K562 (cell line): ENCODE measurements at regions not wholly inside any gene's neighbourhood (a gene's known extent, or its start where the extent isn't known, plus 50 kb on each side); places are given as distances from the start of the nearest gene placed in this dataset.

Experiments
- ATAC-seq: fragments of 200-7000 bp; cut with Tn5 transposase; 3 replicates; pipeline ENCODE4 v1.9.1; 2020; ENCODE audit warnings: moderate library complexity
- BruUV-seq: library from RNA; stranded (reverse); fragments of 400-500 nt; replicated peaks from 2 replicates; lab custom pipeline; 2021; lab: Mats Ljungman, UMichigan
- CTCF ChIA-PET: fragments of 300-600 bp; formaldehyde crosslinking; extraction: SDS; loops from one replicate; lab custom pipeline; 2021; ENCODE audit warnings: low intra/inter-chr PET ratio; lab: Yijun Ruan, JAX
- POLR2A ChIA-PET: fragments of 300-600, 350-650 bp; sonication (Branson Sonifier 250); formaldehyde crosslinking; extraction: SDS; loops from one replicate; lab custom pipeline; 2021; ENCODE audit warnings: antibody characterized with exemption, inconsistent platforms; lab: Yijun Ruan, JAX
- DNase-seq, 4 experiments: peaks; one replicate each; pipeline versions ENCODE4 v3.0.0 to v3.0.0-alpha.2; 2011 to 2018; ENCODE audit warnings: low spot score in 3 of 4, mixed read lengths in 3 of 4; ENCODE audit errors: extremely low read depth in 1 of 4
- FAIRE-seq: peaks from 2 replicates; lab custom pipeline; 2011; peaks lifted over from hg19 to GRCh38; lab: Jason Lieb, UNC
- H2AFZ ChIP-seq: 2 replicates; pipeline ENCODE4 v1.6.0; 2011; ENCODE audit warnings: low read depth, low read length, control low read depth, inconsistent platforms
- H3K27ac ChIP-seq: fragments of 200-600 bp; 3 replicates; pipeline ENCODE4 v1.8.0; 2011; ENCODE audit warnings: low read depth, mild to moderate bottlenecking, control low read depth, inconsistent platforms, low read length, moderate library complexity, mixed read lengths; ENCODE audit errors: extremely low read depth
- H3K27me3 ChIP-seq, 2 experiments: fragments of 300-600 bp in 1 of 2; 2 replicates in 1 of 2; 3 replicates in 1 of 2; pipeline versions ENCODE4 v1.6.0 to v1.8.0; 2011; ENCODE audit warnings: inconsistent platforms in 2 of 2, low read length in 2 of 2, mild to moderate bottlenecking in 1 of 2, mixed read lengths in 1 of 2, moderate library complexity in 1 of 2; ENCODE audit not compliant: control insufficient read depth in 2 of 2, insufficient read depth in 2 of 2
- H3K36me3 ChIP-seq: fragments of 300-600 bp; 3 replicates; pipeline ENCODE4 v1.8.0; 2011; ENCODE audit warnings: mild to moderate bottlenecking, low read length, inconsistent platforms; ENCODE audit not compliant: control insufficient read depth, insufficient read depth
- H3K4me1 ChIP-seq, 2 experiments: fragments of 200-600 bp in 1 of 2; replicated peaks in 1 of 2; 2 replicates in 1 of 2; 3 replicates in 1 of 2; pipeline versions ENCODE4 v1.5.1 to v1.8.0; 2011; ENCODE audit warnings: inconsistent platforms in 2 of 2, low read length in 2 of 2, mild to moderate bottlenecking in 1 of 2, mixed read lengths in 1 of 2, moderate library complexity in 1 of 2; ENCODE audit not compliant: control insufficient read depth in 2 of 2, insufficient read depth in 2 of 2
- H3K4me2 ChIP-seq: 2 replicates; pipeline ENCODE4 v1.6.1; 2011; ENCODE audit warnings: low read length, control low read depth, inconsistent platforms, mixed read lengths; ENCODE audit not compliant: insufficient read depth
- H3K4me3 ChIP-seq: fragments of 200-600 bp; sonication (generic), shearing (Covaris generic); 2 replicates; pipeline ENCODE4 v1.5.1; 2016; ENCODE audit warnings: control low read depth, inconsistent platforms
- H3K79me2 ChIP-seq: fragments of 200-600 bp; 3 replicates; pipeline ENCODE4 v1.8.0; 2011; ENCODE audit warnings: low read length, inconsistent platforms; ENCODE audit not compliant: control insufficient read depth, insufficient read depth
- H3K9ac ChIP-seq, 2 experiments: 2 replicates each; pipeline versions ENCODE4 v1.6.0 to v1.6.1; 2011; ENCODE audit warnings: low read depth in 2 of 2, low read length in 2 of 2, control low read depth in 1 of 2, inconsistent platforms in 1 of 2, mild to moderate bottlenecking in 1 of 2, mixed read lengths in 1 of 2; ENCODE audit not compliant: insufficient read depth in 1 of 2
- H3K9me1 ChIP-seq: one replicate; pipeline ENCODE4 v1.6.0; 2011; ENCODE audit warnings: inconsistent platforms, mild to moderate bottlenecking, low read length, moderate library complexity; ENCODE audit not compliant: control insufficient read depth, insufficient read depth
- H3K9me3 ChIP-seq: replicated peaks from 2 replicates; pipeline ENCODE4 v1.5.1; 2011; ENCODE audit warnings: low read depth, low read length, inconsistent platforms; ENCODE audit not compliant: control insufficient read depth, insufficient read depth
- H4K20me1 ChIP-seq: replicated peaks from 2 replicates; pipeline ENCODE4 v1.6.1; 2011; ENCODE audit warnings: low read length, inconsistent platforms, mixed read lengths; ENCODE audit not compliant: control insufficient read depth, insufficient read depth
- CSDE1 ChIP-seq, 2 experiments: fragments of 450-650 bp; IDR thresholded peaks; 2 replicates each; pipeline ENCODE4 v1.6.1; 2016; ENCODE audit warnings: mild to moderate bottlenecking in 1 of 2
- E2F8 ChIP-seq: fragments of 450-650 bp; IDR thresholded peaks from 2 replicates; pipeline ENCODE4 v1.7.1; 2018; ENCODE audit warnings: mild to moderate bottlenecking, low read depth; ENCODE audit not compliant: partially characterized antibody
- E4F1 ChIP-seq: fragments of 250-450 bp; sonication (Bioruptor Pico); IDR thresholded peaks from 2 replicates; pipeline ENCODE4 v1.5.0; 2021; ENCODE audit warnings: mild to moderate bottlenecking, borderline replicate concordance
- HMGN3 ChIP-seq: IDR thresholded peaks from 2 replicates; pipeline ENCODE4 v1.6.1; 2011; ENCODE audit warnings: borderline replicate concordance, low read depth, mild to moderate bottlenecking, mixed read lengths, low read length; ENCODE audit not compliant: insufficient read length; ENCODE audit errors: extremely low read depth
- NEUROD1 ChIP-seq: fragments of 150-350 bp; IDR thresholded peaks from 2 replicates; pipeline ENCODE4 v1.6.1; 2014; ENCODE audit warnings: borderline replicate concordance, low read length, low read depth; ENCODE audit not compliant: partially characterized antibody
- RHOXF2B ChIP-seq: fragments of 250-450 bp; sonication (Bioruptor Pico); conservative IDR thresholded peaks from 2 replicates; pipeline ENCODE4 v1.5.1; 2021
- VEZF1 ChIP-seq: fragments of 200-800 bp; sonication (Bioruptor generic); IDR thresholded peaks from 2 replicates; pipeline ENCODE4 v1.6.1; 2017; ENCODE audit warnings: missing genetic modification characterization, missing compliant biosample characterization
- ZBTB8A ChIP-seq: fragments of 450-650 bp; IDR thresholded peaks from 2 replicates; pipeline ENCODE4 v1.6.1; 2018; ENCODE audit warnings: mild to moderate bottlenecking, moderate library complexity; ENCODE audit not compliant: partially characterized antibody
- ZFPM2 ChIP-seq: fragments of 250-450 bp; sonication (Bioruptor Pico); IDR thresholded peaks from 2 replicates; pipeline ENCODE4 v1.5.1; 2022; ENCODE audit warnings: mild to moderate bottlenecking
- WGBS: fragments of 100-300 bp; shearing (Covaris generic); methylation state at CpG from one replicate; pipeline ENCODE4 v1.1.6; 2016; ENCODE audit warnings: low coverage, mixed read lengths; ENCODE audit not compliant: insufficient coverage; ENCODE audit errors: missing lambda C conversion rate; 5-methylcytosine and 5-hydroxymethylcytosine counted together
- in situ Hi-C: fragments of 300-500 bp; cut with MboI; formaldehyde crosslinking; loops from 4 replicates; pipeline ENCODE4 v1.15.0; 2018; ENCODE audit warnings: inconsistent platforms, mixed read lengths
- intact Hi-C: fragments of 100-400 bp; cut with micrococcal nuclease; formaldehyde crosslinking; loops from 2 replicates; pipeline ENCODE4 v1.14.2; 2022

DNA sequence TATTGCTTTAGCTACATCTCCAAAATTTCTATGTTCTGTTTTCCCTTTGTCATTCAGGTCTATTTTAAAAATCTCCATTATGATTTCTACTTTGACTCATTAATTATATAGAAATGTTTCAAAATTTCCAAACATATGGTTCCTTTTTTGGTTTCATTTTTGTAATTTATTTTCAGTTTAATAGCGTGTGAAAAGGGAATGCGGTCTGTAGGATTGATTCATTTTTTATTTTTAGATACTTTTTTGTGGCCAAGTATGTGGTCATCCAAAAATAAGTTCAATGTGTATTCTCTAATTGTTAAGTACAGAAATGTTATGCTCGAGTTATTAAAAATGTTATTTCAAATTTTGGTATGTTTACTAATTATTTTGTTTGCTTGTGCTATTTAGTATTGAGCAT lies 72.5 kb upstream of the ANKRD1 start:
- intact Hi-C loops: no loop called here
- DNase-seq: no peak
- CTCF ChIA-PET: no interaction called here

GRCh38 chr10:90997670-90998069 lies 76.8 kb upstream of the ANKRD1 start:
- no peak overlapping the region for H3K4me2 ChIP-seq
- H3K27ac ChIP-seq: no peak overlapping the region
- WGBS: 0% methylated on average over 2 of the region's 3 CpGs
- TF ChIP-seq HMGN3 (no peak), ZFPM2 (CRISPR knock-in tag) (no peak), E4F1 (CRISPR knock-in tag) (no peak), E2F8 (no peak), CSDE1 (IDR thresholded peaks at IDR 0.05) (no peak)

More for the DNA sequence above, 72.5 kb upstream of the ANKRD1 start:
- no peak for FAIRE-seq
- Histone ChIP-seq H3K4me1 (no peaks in the 10 kb centered on the region), H3K27me3 (peaks cover 0 to 4% of the 10 kb centered on the region in 2 experiments; a peak in 1 of 5 replicates), H3K9me1 (no peaks in the 10 kb centered on the region), H3K79me2 (no peaks in the 10 kb centered on the region), H3K27ac (no peak overlapping the region), H2AFZ (no peak overlapping the region), H3K36me3 (no peaks in the 10 kb centered on the region), H3K9me3 (no peaks in the 10 kb centered on the region), H3K9ac (no peak overlapping the region), H4K20me1 (no peaks in the 10 kb centered on the region), H3K4me2 (no peak overlapping the region), H3K4me3 (no peak overlapping the region)
- no TSS peak for BruUV-seq
- 0% methylated on average over 3 of the region's 3 CpGs for WGBS
- no peak for TF ChIP-seq ZBTB8A
- TF ChIP-seq NEUROD1: no peak
- no peak for TF ChIP-seq RHOXF2B (CRISPR knock-in tag)
- TF ChIP-seq VEZF1 (CRISPR knock-in tag): no peak
- POLR2A ChIA-PET: no interaction called here
- in situ Hi-C loops: no loop called here
- no peak for ATAC-seq

More at GRCh38 chr10:90997670-90998069, 76.8 kb upstream of the ANKRD1 start:
- Histone ChIP-seq H3K4me3 (no peak overlapping the region), H3K9me3 (no peaks in the 10 kb centered on the region), H3K79me2 (no peaks in the 10 kb centered on the region), H4K20me1 (no peaks in the 10 kb centered on the region), H3K36me3 (no peaks in the 10 kb centered on the region), H3K9me1 (no peaks in the 10 kb centered on the region), H3K27me3 (peaks cover 0 to 11% of the 10 kb centered on the region in 2 experiments; a peak in 3 of 5 replicates), H3K4me1 (no peaks in the 10 kb centered on the region), H2AFZ (no peak overlapping the region), H3K9ac (no peak overlapping the region)
- DNase-seq (no peak), FAIRE-seq (no peak), ATAC-seq (no peak)
- ChIA-PET CTCF (no interaction called here), POLR2A (no interaction called here)
- in situ Hi-C loops (no loop called here), intact Hi-C loops (no loop called here)
- BruUV-seq: no TSS peak
